ENCODE measurements at regions not wholly inside any gene's neighbourhood (a gene's known extent, or its start where the extent isn't known, plus 50 kb on each side); places are given as distances from the start of the nearest gene placed in this dataset.

DNA sequence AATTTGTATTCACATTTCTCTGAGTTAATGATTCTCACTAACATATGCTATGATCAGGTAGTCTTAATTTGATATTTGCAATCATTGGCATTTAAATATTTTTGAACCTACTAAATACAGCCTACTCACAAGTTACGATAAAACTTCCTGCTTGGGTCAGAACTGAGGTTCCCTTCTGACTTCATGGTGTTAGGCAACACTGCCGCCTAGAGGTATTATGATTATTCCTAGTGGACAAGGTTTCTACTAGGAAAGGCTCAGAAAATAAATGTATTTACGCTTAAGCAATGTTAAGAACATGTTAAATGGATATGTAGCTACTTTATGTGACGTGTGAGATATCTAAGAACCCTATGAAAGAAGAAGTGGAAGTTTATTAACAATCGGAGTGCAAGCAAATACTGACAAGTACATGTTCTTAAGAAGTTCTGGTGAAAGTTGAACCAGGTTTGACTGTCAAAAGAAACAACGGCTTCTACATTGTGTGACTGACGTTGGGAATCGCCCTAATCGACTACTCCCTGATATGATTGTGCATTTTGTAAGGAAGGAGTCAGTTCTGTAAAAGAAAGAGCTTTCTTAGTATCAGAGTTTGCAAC is 1395.8 kb downstream of the SLITRK5 start:
- TF ChIP-seq POLR2A (IDR thresholded peaks at IDR 0.05; ENCODE audit: low read depth, low read length) = no peak
- TF ChIP-seq POLR2AphosphoS5 (IDR thresholded peaks at IDR 0.05; ENCODE audit: low read depth, low read length) = no peak
- no peak for TF ChIP-seq TAF1 (IDR thresholded peaks at IDR 0.05; ENCODE audit: borderline replicate concordance, low read depth, low read length)

Measured in GM12892 (cell line).